ENCODE measurements at regions not wholly inside any gene's neighbourhood (a gene's known extent, or its start where the extent isn't known, plus 50 kb on each side); places are given as distances from the start of the nearest gene placed in this dataset.

DNA sequence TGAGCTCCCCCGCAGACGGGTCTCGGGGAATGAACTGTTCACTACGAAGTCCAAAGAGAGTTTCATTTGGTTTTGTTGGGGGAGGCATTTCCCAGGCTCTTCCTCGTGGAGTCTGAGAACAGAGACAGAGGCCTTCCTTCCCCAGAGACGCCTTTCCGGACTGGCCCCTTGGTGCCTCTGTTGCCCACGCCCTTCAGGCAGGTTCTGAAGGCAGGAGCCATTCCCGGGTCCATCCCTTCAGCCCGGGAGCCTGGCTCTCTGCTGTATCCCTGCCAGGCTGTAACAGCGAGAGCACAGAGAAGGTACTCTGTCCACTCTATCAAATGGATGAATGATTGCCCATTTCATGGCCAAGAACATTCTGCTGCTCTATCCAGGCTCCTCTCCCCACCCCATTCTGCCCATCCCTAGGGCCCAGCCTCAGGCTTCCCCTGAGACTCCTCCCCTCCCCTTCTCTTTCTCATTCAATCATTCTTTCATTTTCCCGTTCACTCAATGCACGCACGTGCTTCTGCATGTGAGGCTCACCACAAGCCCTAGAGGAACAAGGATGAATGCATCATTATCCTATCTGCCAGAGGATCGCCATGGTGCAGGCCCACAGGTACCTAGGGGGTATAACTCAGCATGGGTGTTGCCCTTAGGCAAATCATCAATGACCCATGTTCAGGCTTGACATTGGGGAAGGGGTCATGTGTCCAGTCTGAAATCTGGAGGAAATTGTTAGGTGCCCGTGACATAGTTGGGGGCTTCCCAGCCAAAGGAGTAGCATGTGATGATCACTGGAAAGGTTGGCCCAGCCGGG lies 298.6 kb downstream of the ZNF536 start:
- no peak for DNase-seq
- H3K27ac ChIP-seq (replicated peaks), result peak overlapping the region; percentile 63

GRCh38 chr19:30670011-30670329 lies 297.8 kb downstream of the ZNF536 start:
- no peak for DNase-seq
- Histone ChIP-seq H3K36me3 (no peaks in the 10 kb centered on the region), H3K4me1 (peaks cover 32% of the 10 kb centered on the region), H3K27me3 (ENCODE audit: low read depth) (peaks cover 51% of the 10 kb centered on the region), H3K9me3 (replicated peaks) (no peaks in the 10 kb centered on the region), H3K27ac (replicated peaks) (no peak overlapping the region), H3K4me3 (no peak overlapping the region)
- intact Hi-C loops (cut with micrococcal nuclease), result no loop called here
- no peak for TF ChIP-seq CTCF (IDR thresholded peaks at IDR 0.05; ENCODE audit: borderline replicate concordance)

More for the DNA sequence above, 298.6 kb downstream of the ZNF536 start:
- TF ChIP-seq CTCF (IDR thresholded peaks at IDR 0.05; ENCODE audit: borderline replicate concordance), result no peak
- no peaks in the 10 kb centered on the region for H3K9me3 ChIP-seq (replicated peaks)
- intact Hi-C loops (cut with micrococcal nuclease), result no loop called here
- no peaks in the 10 kb centered on the region for H3K36me3 ChIP-seq
- H3K4me3 ChIP-seq, result no peak overlapping the region
- peaks cover 30% of the 10 kb centered on the region for H3K4me1 ChIP-seq
- H3K27me3 ChIP-seq (ENCODE audit: low read depth), result peaks cover 46% of the 10 kb centered on the region

- peaks cover 51% of the 10 kb centered on the region for H3K27me3 ChIP-seq (ENCODE audit: low read depth)
- peak overlapping the region; percentile 29 for H3K4me3 ChIP-seq
- TF ChIP-seq CTCF (IDR thresholded peaks at IDR 0.05; ENCODE audit: borderline replicate concordance), result peak; percentile 86
- no peaks in the 10 kb centered on the region for H3K36me3 ChIP-seq
- no peak overlapping the region for H3K27ac ChIP-seq (replicated peaks)
- intact Hi-C loops (cut with micrococcal nuclease), result no loop called here
- no peaks in the 10 kb centered on the region for H3K9me3 ChIP-seq (replicated peaks)
- DNase-seq, result peak; percentile 68
- H3K4me1 ChIP-seq, result peaks cover 37% of the 10 kb centered on the region
Measured at GRCh38 chr19:30669329-30670010, 297.3 kb downstream of the ZNF536 start.

GRCh38 chr19:30668521-30669155 lies 296.5 kb downstream of the ZNF536 start:
- Histone ChIP-seq H3K4me3 (no peak overlapping the region), H3K4me1 (peaks cover 45% of the 10 kb centered on the region), H3K9me3 (replicated peaks) (no peaks in the 10 kb centered on the region), H3K36me3 (no peaks in the 10 kb centered on the region), H3K27ac (replicated peaks) (no peak overlapping the region), H3K27me3 (ENCODE audit: low read depth) (peaks cover 45% of the 10 kb centered on the region)
- no peak for DNase-seq
- no peak for TF ChIP-seq CTCF (IDR thresholded peaks at IDR 0.05; ENCODE audit: borderline replicate concordance)
- intact Hi-C loops (cut with micrococcal nuclease), result no loop called here

GRCh38 chr19:30667746-30668145 lies 295.6 kb downstream of the ZNF536 start:
- Histone ChIP-seq H3K36me3 (no peaks in the 10 kb centered on the region), H3K4me3 (no peak overlapping the region), H3K9me3 (replicated peaks) (no peaks in the 10 kb centered on the region), H3K27ac (replicated peaks) (no peak overlapping the region), H3K4me1 (peaks cover 54% of the 10 kb centered on the region), H3K27me3 (ENCODE audit: low read depth) (peaks cover 45% of the 10 kb centered on the region)
- TF ChIP-seq CTCF (IDR thresholded peaks at IDR 0.05; ENCODE audit: borderline replicate concordance), result no peak
- intact Hi-C loops (cut with micrococcal nuclease), result no loop called here
- DNase-seq, result no peak

Measured in left ventricle myocardium inferior (tissue), 1 donor.